Fibroblast of lung (primary cell): ENCODE measurements at regions not wholly inside any gene's neighbourhood (a gene's known extent, or its start where the extent isn't known, plus 50 kb on each side); places are given as distances from the start of the nearest gene placed in this dataset.
"Not testable (repeated sequence)": the region's sequence is repeated elsewhere in the genome, so short reads cannot be mapped to it uniquely, and the experiment has no call there.

Experiments
- DNase-seq, 2 donors: peaks; one replicate each; pipeline versions ENCODE4 v3.0.0 to v3.0.0-alpha.2; 2010; ENCODE audit warnings: low read depth in 2 of 2
- H2AFZ ChIP-seq: 2 replicates; pipeline ENCODE4 v1.5.1; 2012; ENCODE audit warnings: low read length, control low read depth, inconsistent platforms
- H3K27ac ChIP-seq: 2 replicates; pipeline ENCODE4 v1.5.1; 2011; ENCODE audit warnings: low read length, control low read depth; ENCODE audit not compliant: insufficient read depth
- H3K27me3 ChIP-seq: 2 replicates; pipeline ENCODE4 v1.5.1; 2011; ENCODE audit warnings: mild to moderate bottlenecking, low read length; ENCODE audit not compliant: control insufficient read depth, insufficient read depth
- H3K36me3 ChIP-seq: 2 replicates; pipeline ENCODE4 v1.5.1; 2011; ENCODE audit warnings: low read length; ENCODE audit not compliant: control insufficient read depth, insufficient read depth
- H3K4me1 ChIP-seq: 2 replicates; pipeline ENCODE4 v1.5.1; 2011; ENCODE audit warnings: low read length; ENCODE audit not compliant: control insufficient read depth, insufficient read depth; ENCODE audit errors: extremely low read depth
- H3K4me2 ChIP-seq: 2 replicates; pipeline ENCODE4 v1.5.1; 2011; ENCODE audit warnings: low read length, control low read depth; ENCODE audit not compliant: insufficient read depth; ENCODE audit errors: extremely low read depth
- H3K4me3 ChIP-seq, 4 experiments: fragments of 200-600 bp in 1 of 4; sonication (generic) in 1 of 4; replicated peaks in 1 of 4; 2 replicates each; pipeline ENCODE4 v1.5.1; 2011 to 2016; ENCODE audit warnings: low read length in 4 of 4, low read depth in 3 of 4, mild to moderate bottlenecking in 3 of 4, control low read depth in 2 of 4, inconsistent platforms in 1 of 4, mixed read lengths in 1 of 4; ENCODE audit not compliant: insufficient read depth in 1 of 4; ENCODE audit errors: control extremely low read depth in 1 of 4
- H3K79me2 ChIP-seq: 2 replicates; pipeline ENCODE4 v1.5.1; 2012; ENCODE audit warnings: mild to moderate bottlenecking, low read length, inconsistent platforms; ENCODE audit not compliant: control insufficient read depth, insufficient read depth
- H3K9ac ChIP-seq: 2 replicates; pipeline ENCODE4 v1.5.1; 2011; ENCODE audit warnings: mild to moderate bottlenecking, low read length, control low read depth; ENCODE audit not compliant: insufficient read depth
- H3K9me3 ChIP-seq: 2 replicates; pipeline ENCODE4 v1.5.1; 2012; ENCODE audit warnings: low read depth, low read length; ENCODE audit not compliant: control insufficient read depth, insufficient read depth
- H4K20me1 ChIP-seq: 2 replicates; pipeline ENCODE4 v1.5.1; 2011; ENCODE audit warnings: low read length; ENCODE audit not compliant: control insufficient read depth, insufficient read depth; ENCODE audit errors: extremely low read depth
- EZH2 ChIP-seq: IDR thresholded peaks from 2 replicates; pipeline ENCODE4 v1.5.1; 2012; ENCODE audit warnings: low read length, control low read depth, mild to moderate bottlenecking; ENCODE audit errors: missing control alignments
- TF ChIP-seq, protein P1 (sequence below), 2 donors: IDR thresholded peaks in 1 of 2; conservative IDR thresholded peaks in 1 of 2; 1 replicate in 1 of 2; 2 replicates in 1 of 2; pipeline ENCODE4 v1.5.1; 2011 to 2012; ENCODE audit warnings: low read length in 2 of 2, control low read depth in 1 of 2, inconsistent platforms in 1 of 2, low read depth in 1 of 2, mild to moderate bottlenecking in 1 of 2

- Histone ChIP-seq H3K79me2 (no peaks in the 10 kb centered on the region), H4K20me1 (no peaks in the 10 kb centered on the region), H3K4me1 (no peaks in the 10 kb centered on the region), H3K36me3 (no peaks in the 10 kb centered on the region), H3K9me3 (no peaks in the 10 kb centered on the region), H3K4me3 (no peak overlapping the region), H3K4me2 (no peak overlapping the region), H3K9ac (no peak overlapping the region), H3K27ac (no peak overlapping the region), H2AFZ (no peak overlapping the region), H3K27me3 (no peaks in the 10 kb centered on the region)
- TF ChIP-seq, protein P1, sequence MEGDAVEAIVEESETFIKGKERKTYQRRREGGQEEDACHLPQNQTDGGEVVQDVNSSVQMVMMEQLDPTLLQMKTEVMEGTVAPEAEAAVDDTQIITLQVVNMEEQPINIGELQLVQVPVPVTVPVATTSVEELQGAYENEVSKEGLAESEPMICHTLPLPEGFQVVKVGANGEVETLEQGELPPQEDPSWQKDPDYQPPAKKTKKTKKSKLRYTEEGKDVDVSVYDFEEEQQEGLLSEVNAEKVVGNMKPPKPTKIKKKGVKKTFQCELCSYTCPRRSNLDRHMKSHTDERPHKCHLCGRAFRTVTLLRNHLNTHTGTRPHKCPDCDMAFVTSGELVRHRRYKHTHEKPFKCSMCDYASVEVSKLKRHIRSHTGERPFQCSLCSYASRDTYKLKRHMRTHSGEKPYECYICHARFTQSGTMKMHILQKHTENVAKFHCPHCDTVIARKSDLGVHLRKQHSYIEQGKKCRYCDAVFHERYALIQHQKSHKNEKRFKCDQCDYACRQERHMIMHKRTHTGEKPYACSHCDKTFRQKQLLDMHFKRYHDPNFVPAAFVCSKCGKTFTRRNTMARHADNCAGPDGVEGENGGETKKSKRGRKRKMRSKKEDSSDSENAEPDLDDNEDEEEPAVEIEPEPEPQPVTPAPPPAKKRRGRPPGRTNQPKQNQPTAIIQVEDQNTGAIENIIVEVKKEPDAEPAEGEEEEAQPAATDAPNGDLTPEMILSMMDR (conservative IDR thresholded peaks at IDR 0.05 in 1 of 2, IDR thresholded peaks at IDR 0.05 in 1 of 2; ENCODE audit: low read depth in 1 of 2, low read length in 2 of 2), result no peak
- TF ChIP-seq EZH2, result no peak
- DNase-seq, result peak; percentile 56 to 65
Observed at GRCh38 chr4:158122501-158122900, 50.3 kb downstream of the GASK1B start.

DNA sequence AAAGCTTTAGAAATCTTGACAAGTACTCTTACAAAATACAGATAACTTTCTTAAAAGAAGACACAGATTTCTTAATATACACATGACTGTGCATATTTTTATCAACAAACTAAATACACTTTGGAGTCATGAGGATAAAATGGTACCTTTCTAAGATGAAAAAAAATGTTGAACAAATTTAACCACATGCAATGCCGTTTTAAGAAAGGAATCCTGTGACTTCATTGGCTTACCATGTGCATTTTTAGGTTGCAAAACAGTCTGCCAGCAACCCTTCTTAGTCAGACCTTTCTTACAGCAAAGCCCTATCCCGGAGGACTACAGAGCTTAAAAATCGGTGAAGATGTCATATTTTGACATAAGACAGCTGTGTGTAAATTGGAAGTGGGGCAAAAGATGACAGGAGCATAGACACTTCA lies 51.7 kb downstream of the GASK1B start:
- peak; percentile 99 to 100 for DNase-seq
- peak overlapping the region in 2 of 4 experiments; percentile 5 to 36 for H3K4me3 ChIP-seq
- no peaks in the 10 kb centered on the region for H3K36me3 ChIP-seq
- H3K27ac ChIP-seq, result peak overlapping the region; percentile 73
- no peaks in the 10 kb centered on the region for H3K4me1 ChIP-seq
- no peaks in the 10 kb centered on the region for H4K20me1 ChIP-seq
- H3K9ac ChIP-seq, result no peak overlapping the region
- no peaks in the 10 kb centered on the region for H3K79me2 ChIP-seq
- no peak for TF ChIP-seq EZH2
- no peaks in the 10 kb centered on the region for H3K9me3 ChIP-seq
- no peak overlapping the region for H2AFZ ChIP-seq
- peak overlapping the region; percentile 74 for H3K4me2 ChIP-seq
- no peaks in the 10 kb centered on the region for H3K27me3 ChIP-seq

GRCh38 chr4:158120645-158121151 lies 52.1 kb downstream of the GASK1B start:
- H3K4me1 ChIP-seq, H3K27me3 ChIP-seq, H4K20me1 ChIP-seq, H3K9me3 ChIP-seq, H2AFZ ChIP-seq, H3K79me2 ChIP-seq, H3K9ac ChIP-seq, H3K36me3 ChIP-seq: not testable (repeated sequence)
- DNase-seq, result peak in 1 of 2 donors; percentile 98
- peak overlapping the region; percentile 73 for H3K27ac ChIP-seq
- peak overlapping the region in 2 of 4 experiments; percentile 5 to 36 for H3K4me3 ChIP-seq
- H3K4me2 ChIP-seq, result peak overlapping the region; percentile 74

- Histone ChIP-seq H3K9ac (no peak overlapping the region), H3K4me2 (no peak overlapping the region), H3K27me3 (no peaks in the 10 kb centered on the region), H3K27ac (no peak overlapping the region), H3K4me1 (no peaks in the 10 kb centered on the region), H4K20me1 (no peaks in the 10 kb centered on the region), H3K36me3 (no peaks in the 10 kb centered on the region), H3K79me2 (no peaks in the 10 kb centered on the region), H3K4me3 (no peak overlapping the region), H2AFZ (no peak overlapping the region), H3K9me3 (no peaks in the 10 kb centered on the region)
- DNase-seq, result peak in 1 of 2 donors; percentile 11
- no peak for TF ChIP-seq EZH2
- TF ChIP-seq, protein P1 (conservative IDR thresholded peaks at IDR 0.05 in 1 of 2, IDR thresholded peaks at IDR 0.05 in 1 of 2; ENCODE audit: low read depth in 1 of 2, low read length in 2 of 2), result no peak
Observed at GRCh38 chr4:158112611-158113010, 60.2 kb downstream of the GASK1B start.
